Jurkat, Clone E6-1 (cell line): ENCODE measurements at regions not wholly inside any gene's neighbourhood (a gene's known extent, or its start where the extent isn't known, plus 50 kb on each side); places are given as distances from the start of the nearest gene placed in this dataset.

Source experiments
- DNase-seq: peaks from one replicate; pipeline ENCODE4 v3.0.0-alpha.2; 2011; ENCODE audit warnings: low read depth, low spot score
- H3K4me3 ChIP-seq: 2 replicates; pipeline ENCODE4 v1.5.1; 2011; ENCODE audit warnings: mild to moderate bottlenecking, low read length, control low read depth, moderate library complexity

- DNase-seq: no peak
- H3K4me3 ChIP-seq: no peak overlapping the region
These were observed 68.4 kb upstream of the DPYD start for GRCh38 chr1:97989094-97989680.

GRCh38 chr1:97986041-97987005, 65.5 kb upstream of the DPYD start:
- no peak overlapping the region for H3K4me3 ChIP-seq
- no peak for DNase-seq

GRCh38 chr1:97983126-97983525, 62.3 kb upstream of the DPYD start:
- H3K4me3 ChIP-seq: no peak overlapping the region
- no peak for DNase-seq

GRCh38 chr1:97980530-97980929, 59.7 kb upstream of the DPYD start:
- no peak overlapping the region for H3K4me3 ChIP-seq
- DNase-seq: no peak

GRCh38 chr1:97976801-97977200, 56.0 kb upstream of the DPYD start:
- DNase-seq: no peak

More at GRCh38 chr1:97976801-97977200, 56.0 kb upstream of the DPYD start:
- H3K4me3 ChIP-seq: no peak overlapping the region
